Muscle layer of duodenum (tissue), 2 donors: ENCODE measurements at regions not wholly inside any gene's neighbourhood (a gene's known extent, or its start where the extent isn't known, plus 50 kb on each side); places are given as distances from the start of the nearest gene placed in this dataset.

Experiments used
- H3K27ac ChIP-seq: one replicate; pipeline ENCODE4 v1.7.0; 2013; ENCODE audit warnings: mild to moderate bottlenecking, low read length
- H3K27me3 ChIP-seq: one replicate; pipeline ENCODE4 v1.7.0; 2013; ENCODE audit warnings: low read depth, mild to moderate bottlenecking, control low read depth, low read length
- H3K36me3 ChIP-seq, 2 donors: one replicate each; pipeline ENCODE4 v1.7.0; 2013; ENCODE audit warnings: low read length in 2 of 2, control low read depth in 1 of 2, mild to moderate bottlenecking in 1 of 2; ENCODE audit not compliant: insufficient read depth in 2 of 2, control insufficient read depth in 1 of 2
- H3K4me1 ChIP-seq, 2 donors: one replicate each; pipeline ENCODE4 v1.7.0; 2013; ENCODE audit warnings: low read length in 2 of 2, mild to moderate bottlenecking in 2 of 2, control low read depth in 1 of 2, moderate library complexity in 1 of 2; ENCODE audit not compliant: insufficient read depth in 2 of 2, control insufficient read depth in 1 of 2
- H3K4me3 ChIP-seq, 2 donors: one replicate each; pipeline ENCODE4 v1.7.0; 2013; ENCODE audit warnings: low read length in 2 of 2, low read depth in 1 of 2, mild to moderate bottlenecking in 1 of 2
- H3K9me3 ChIP-seq, 2 donors: one replicate each; pipeline ENCODE4 v1.7.0; 2013; ENCODE audit warnings: low read length in 2 of 2, control low read depth in 1 of 2, mild to moderate bottlenecking in 1 of 2; ENCODE audit not compliant: control insufficient read depth in 1 of 2
- donor health status: healthy.

GRCh38 chr3:127456471-127457093, 134.0 kb downstream of the TPRA1 start:
- peaks cover 0 to 23% of the 10 kb centered on the region in 2 donors for H3K4me1 ChIP-seq
- peaks cover 36% of the 10 kb centered on the region for H3K27me3 ChIP-seq
- no peaks in the 10 kb centered on the region for H3K36me3 ChIP-seq
- H3K4me3 ChIP-seq, result no peak overlapping the region
- no peaks in the 10 kb centered on the region for H3K9me3 ChIP-seq
- H3K27ac ChIP-seq, result no peak overlapping the region

- H3K4me1 ChIP-seq, result peaks cover 0 to 23% of the 10 kb centered on the region in 2 donors
- H3K4me3 ChIP-seq, result peak overlapping the region; percentile 7 to 52
- H3K36me3 ChIP-seq, result no peaks in the 10 kb centered on the region
- peaks cover 36% of the 10 kb centered on the region for H3K27me3 ChIP-seq
- no peak overlapping the region for H3K27ac ChIP-seq
- no peaks in the 10 kb centered on the region for H3K9me3 ChIP-seq
Measured at GRCh38 chr3:127455541-127456450, 134.7 kb downstream of the TPRA1 start.

GRCh38 chr3:127454968-127455367, 135.6 kb downstream of the TPRA1 start:
- H3K27ac ChIP-seq, result no peak overlapping the region
- no peaks in the 10 kb centered on the region for H3K9me3 ChIP-seq
- H3K27me3 ChIP-seq, result peaks cover 36% of the 10 kb centered on the region
- peaks cover 0 to 23% of the 10 kb centered on the region in 2 donors for H3K4me1 ChIP-seq
- H3K4me3 ChIP-seq, result no peak overlapping the region
- no peaks in the 10 kb centered on the region for H3K36me3 ChIP-seq

GRCh38 chr3:127454051-127454450, 136.5 kb downstream of the TPRA1 start:
- Histone ChIP-seq H3K27ac (no peak overlapping the region), H3K36me3 (no peaks in the 10 kb centered on the region), H3K9me3 (no peaks in the 10 kb centered on the region), H3K4me3 (no peak overlapping the region), H3K27me3 (peaks cover 36% of the 10 kb centered on the region), H3K4me1 (peaks cover 0 to 23% of the 10 kb centered on the region in 2 donors)

GRCh38 chr3:127452321-127452821, 138.2 kb downstream of the TPRA1 start:
- Histone ChIP-seq H3K27ac (no peak overlapping the region), H3K9me3 (no peaks in the 10 kb centered on the region)

GRCh38 chr3:127451321-127451720, 139.2 kb downstream of the TPRA1 start:
- no peaks in the 10 kb centered on the region for H3K9me3 ChIP-seq
- no peaks in the 10 kb centered on the region for H3K36me3 ChIP-seq
- no peak overlapping the region for H3K4me3 ChIP-seq
- no peak overlapping the region for H3K27ac ChIP-seq
- H3K4me1 ChIP-seq, result peaks cover 0 to 13% of the 10 kb centered on the region in 2 donors
- peaks cover 22% of the 10 kb centered on the region for H3K27me3 ChIP-seq

More at GRCh38 chr3:127452321-127452821, 138.2 kb downstream of the TPRA1 start:
- H3K27me3 ChIP-seq, result peaks cover 26% of the 10 kb centered on the region
- H3K36me3 ChIP-seq, result no peaks in the 10 kb centered on the region
- H3K4me1 ChIP-seq, result peaks cover 0 to 23% of the 10 kb centered on the region in 2 donors
- no peak overlapping the region for H3K4me3 ChIP-seq

- H3K27me3 ChIP-seq, result peaks cover 18% of the 10 kb centered on the region
Measured at GRCh38 chr3:127450331-127450730, 140.2 kb downstream of the TPRA1 start.

GRCh38 chr3:127449486-127450212, 140.9 kb downstream of the TPRA1 start:
- no peaks in the 10 kb centered on the region for H3K36me3 ChIP-seq
- no peaks in the 10 kb centered on the region for H3K4me1 ChIP-seq
- H3K4me3 ChIP-seq, result no peak overlapping the region
- no peaks in the 10 kb centered on the region for H3K9me3 ChIP-seq
- H3K27ac ChIP-seq, result no peak overlapping the region
- peaks cover 17% of the 10 kb centered on the region for H3K27me3 ChIP-seq

More at GRCh38 chr3:127450331-127450730, 140.2 kb downstream of the TPRA1 start:
- Histone ChIP-seq H3K36me3 (no peaks in the 10 kb centered on the region), H3K4me1 (peaks cover 0 to 4% of the 10 kb centered on the region in 2 donors), H3K9me3 (no peaks in the 10 kb centered on the region), H3K4me3 (no peak overlapping the region), H3K27ac (no peak overlapping the region)

- no peak overlapping the region for H3K4me3 ChIP-seq
- H3K27me3 ChIP-seq, result peaks cover 8% of the 10 kb centered on the region
- no peaks in the 10 kb centered on the region for H3K9me3 ChIP-seq
- H3K36me3 ChIP-seq, result no peaks in the 10 kb centered on the region
- H3K27ac ChIP-seq, result no peak overlapping the region
- H3K4me1 ChIP-seq, result no peaks in the 10 kb centered on the region
Measured at GRCh38 chr3:127448671-127449070, 141.9 kb downstream of the TPRA1 start.

GRCh38 chr3:127448161-127448561, 142.4 kb downstream of the TPRA1 start:
- Histone ChIP-seq H3K27me3 (peaks cover 8% of the 10 kb centered on the region), H3K9me3 (no peaks in the 10 kb centered on the region)

GRCh38 chr3:127446756-127447155, 143.8 kb downstream of the TPRA1 start:
- no peaks in the 10 kb centered on the region for H3K27me3 ChIP-seq
- no peaks in the 10 kb centered on the region for H3K4me1 ChIP-seq
- H3K27ac ChIP-seq, result no peak overlapping the region
- H3K4me3 ChIP-seq, result no peak overlapping the region
- no peaks in the 10 kb centered on the region for H3K9me3 ChIP-seq
- H3K36me3 ChIP-seq, result no peaks in the 10 kb centered on the region

More at GRCh38 chr3:127448161-127448561, 142.4 kb downstream of the TPRA1 start:
- H3K36me3 ChIP-seq, result no peaks in the 10 kb centered on the region
- H3K27ac ChIP-seq, result no peak overlapping the region
- no peaks in the 10 kb centered on the region for H3K4me1 ChIP-seq
- H3K4me3 ChIP-seq, result no peak overlapping the region
